Stimulated activated CD8-positive, alpha-beta memory T cell treated with anti-CD3 and anti-CD28 coated beads, Interleukin-12 subunit alpha, Interleukin-12 subunit beta, amount 100 ng/mL, for 1 hour (primary cell): ENCODE measurements at regions not wholly inside any gene's neighbourhood (a gene's known extent, or its start where the extent isn't known, plus 50 kb on each side); places are given as distances from the start of the nearest gene placed in this dataset.

Experiments
- DNase-seq: peaks from one replicate; pipeline ENCODE4 v3.0.0-alpha.2; 2020; ENCODE audit warnings: low read depth

DNA sequence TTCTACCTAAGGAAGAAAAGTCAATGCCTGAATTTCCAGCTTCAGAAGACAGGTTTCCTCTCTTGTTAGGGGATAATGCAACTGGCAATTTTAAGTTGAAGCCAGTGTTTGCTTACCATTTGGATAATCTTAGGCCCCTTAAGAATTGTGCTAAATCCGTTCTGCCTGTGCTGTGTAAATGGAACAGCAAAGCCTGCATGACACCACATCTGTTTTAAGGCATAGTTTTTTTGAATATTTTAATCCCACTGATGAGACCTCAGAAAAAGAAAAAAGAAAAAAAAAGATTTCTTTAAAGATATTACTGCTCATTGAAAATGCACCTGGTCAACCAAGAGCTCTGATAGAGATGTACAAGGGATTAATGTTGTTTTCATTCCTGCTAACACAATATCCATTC, 419.2 kb downstream of the SLITRK6 start:
- DNase-seq, result no peak

GRCh38 chr13:85379433-85379832, 419.8 kb downstream of the SLITRK6 start:
- no peak for DNase-seq

DNA sequence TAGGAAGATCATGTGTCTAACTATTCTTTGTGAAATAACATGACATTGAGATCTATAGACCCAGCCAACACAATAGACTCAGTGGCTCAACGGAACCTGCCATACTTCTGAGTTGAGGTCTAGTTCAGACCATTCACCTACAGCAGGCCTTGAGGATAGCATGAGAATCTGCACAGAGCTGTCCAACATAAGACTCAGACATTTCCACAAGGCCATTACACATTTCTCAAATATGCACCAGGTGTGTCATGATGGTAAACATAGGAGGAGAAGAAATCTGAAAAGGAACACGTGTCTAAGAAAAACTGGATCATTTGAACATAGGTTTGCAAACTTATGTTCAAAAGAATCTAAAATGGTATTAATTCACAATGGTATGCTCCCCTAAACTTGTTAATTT, 421.4 kb downstream of the SLITRK6 start:
- DNase-seq, result no peak

DNA sequence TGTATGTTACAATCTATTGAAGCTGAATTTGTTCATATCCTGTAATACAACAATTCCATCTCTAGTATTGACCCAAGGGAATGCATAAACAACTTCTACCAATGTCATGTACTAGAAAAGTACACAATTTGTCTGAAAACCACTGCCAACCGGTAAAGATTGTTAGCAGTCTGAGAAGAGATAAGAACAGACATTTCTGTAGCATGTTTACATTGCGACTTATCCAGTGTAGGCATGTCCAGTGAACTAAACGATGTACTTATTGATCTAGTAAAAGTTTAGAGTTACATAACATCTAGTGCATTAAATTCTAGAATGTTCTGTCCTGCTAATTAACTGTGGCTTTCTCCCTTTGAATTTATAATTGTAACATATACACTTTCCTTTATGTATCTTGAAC, 425.9 kb downstream of the SLITRK6 start:
- DNase-seq, result no peak

DNA sequence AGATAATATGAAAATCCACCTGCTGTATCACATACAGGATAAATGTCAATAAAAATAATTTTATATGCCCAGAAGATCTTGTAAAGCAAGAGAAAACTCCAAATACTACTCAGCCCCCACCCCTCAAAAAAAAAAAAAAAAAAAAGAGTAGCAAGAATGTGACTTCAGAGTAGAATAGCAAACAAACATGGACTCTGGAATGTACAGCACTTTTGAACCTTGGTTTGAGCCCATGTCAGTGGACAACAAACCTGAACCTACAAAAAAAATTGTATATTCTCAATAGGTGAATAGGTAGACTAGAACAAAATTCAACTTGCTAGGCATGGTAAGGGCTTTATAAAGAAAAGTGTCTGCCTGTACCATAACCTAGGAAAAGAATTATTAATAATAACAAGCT, 428.0 kb downstream of the SLITRK6 start:
- no peak for DNase-seq

DNA sequence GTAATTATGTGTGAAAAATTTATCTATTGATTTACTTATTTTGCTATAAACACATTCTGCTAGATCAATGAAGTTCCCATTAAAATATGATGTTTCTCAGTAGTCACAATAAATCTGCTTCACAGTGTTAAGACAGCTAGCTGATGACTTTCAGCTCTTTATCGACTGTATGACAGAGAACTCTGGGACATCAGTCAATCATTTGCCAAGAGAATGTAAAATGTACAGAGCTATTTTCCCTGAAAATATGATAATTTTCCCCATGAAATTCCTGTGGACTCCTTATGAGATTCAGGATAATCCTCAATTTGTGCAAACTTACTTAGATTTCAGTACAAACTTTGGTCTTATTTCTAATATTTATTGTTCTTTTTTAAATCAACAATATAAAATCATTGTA, 430.5 kb downstream of the SLITRK6 start:
- no peak for DNase-seq

GRCh38 chr13:85367887-85368286, 431.3 kb downstream of the SLITRK6 start:
- DNase-seq, result no peak

DNA sequence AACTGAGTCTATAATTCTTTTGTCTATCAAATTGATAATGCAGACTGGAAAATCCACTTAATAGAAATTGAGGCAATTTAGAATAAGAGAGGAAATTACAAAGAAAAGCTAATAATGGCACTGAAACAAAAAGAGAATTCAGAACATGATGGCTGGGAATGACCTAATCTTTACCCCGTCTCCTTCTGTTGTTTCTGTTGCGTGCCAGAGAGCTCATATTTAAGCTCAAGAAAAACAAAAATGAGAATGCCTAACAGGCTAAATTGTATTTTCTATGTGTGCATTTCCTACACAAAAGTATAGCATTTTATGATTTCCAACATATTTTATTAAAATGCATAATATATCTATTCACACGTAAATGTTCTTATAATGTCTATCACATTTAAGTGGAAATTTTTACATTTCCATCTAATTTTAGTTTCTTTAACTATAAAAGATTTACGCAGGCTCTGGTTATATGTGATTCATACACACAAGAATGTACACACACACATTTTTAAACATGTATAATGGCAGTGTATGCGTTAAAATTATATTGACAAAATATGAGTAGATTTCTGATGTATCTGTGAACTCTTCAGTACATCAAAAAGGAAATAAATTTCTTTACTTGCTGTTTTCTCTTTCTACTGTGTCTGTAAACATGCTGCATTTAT, 432.3 kb downstream of the SLITRK6 start:
- no peak for DNase-seq

GRCh38 chr13:85363504-85363903, 435.7 kb downstream of the SLITRK6 start:
- no peak for DNase-seq

DNA sequence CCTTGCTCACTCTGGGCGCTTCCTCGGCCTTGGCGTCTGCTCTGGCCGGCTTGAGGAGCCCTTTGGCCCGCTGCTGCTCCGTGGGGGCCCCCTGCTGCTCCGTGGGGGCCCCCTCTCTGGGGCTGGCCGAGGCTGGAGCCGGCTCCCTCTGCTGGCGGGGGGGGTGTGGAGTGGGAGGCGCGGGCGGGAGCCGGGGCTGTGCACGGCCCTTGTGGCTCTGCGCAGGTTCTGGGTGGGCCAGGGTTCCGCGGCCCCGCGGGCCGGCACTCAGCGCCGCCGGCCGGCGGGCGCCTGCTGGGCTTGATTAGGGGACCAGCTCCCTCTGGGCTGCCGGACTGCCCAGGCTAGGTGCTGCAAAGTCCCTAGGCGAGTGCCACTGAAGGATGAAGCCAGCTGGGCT, 436.2 kb downstream of the SLITRK6 start:
- DNase-seq, result no peak

GRCh38 chr13:85347251-85347650, 452.0 kb downstream of the SLITRK6 start:
- no peak for DNase-seq

DNA sequence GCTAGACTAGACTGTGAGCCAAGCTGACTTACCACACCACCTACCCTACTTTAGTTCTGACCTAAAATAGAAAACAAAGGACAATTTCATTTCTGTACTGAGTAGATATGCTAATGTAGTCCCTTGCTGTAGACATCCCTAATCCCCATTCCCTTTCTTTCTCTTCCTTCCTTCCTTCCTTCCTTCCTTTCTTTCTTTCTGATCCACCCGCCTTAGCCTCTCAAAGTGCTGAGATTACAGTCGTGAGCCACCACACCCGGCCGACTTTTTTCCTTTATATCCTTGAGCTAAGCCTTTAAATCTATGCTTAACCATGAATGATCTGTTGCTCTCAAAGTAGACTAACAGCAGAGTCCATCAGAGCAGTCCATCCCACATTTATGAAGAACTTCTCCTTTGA, 465.0 kb downstream of the SLITRK6 start:
- no peak for DNase-seq

GRCh38 chr13:85333506-85334020, 465.7 kb downstream of the SLITRK6 start:
- no peak for DNase-seq

GRCh38 chr13:85332615-85333014, 466.6 kb downstream of the SLITRK6 start:
- DNase-seq, result no peak

- DNase-seq, result no peak
These were observed 477.5 kb downstream of the SLITRK6 start for GRCh38 chr13:85321734-85322133.

GRCh38 chr13:85317781-85318180, 481.4 kb downstream of the SLITRK6 start:
- no peak for DNase-seq

GRCh38 chr13:85316506-85317025, 482.7 kb downstream of the SLITRK6 start:
- DNase-seq, result no peak

DNA sequence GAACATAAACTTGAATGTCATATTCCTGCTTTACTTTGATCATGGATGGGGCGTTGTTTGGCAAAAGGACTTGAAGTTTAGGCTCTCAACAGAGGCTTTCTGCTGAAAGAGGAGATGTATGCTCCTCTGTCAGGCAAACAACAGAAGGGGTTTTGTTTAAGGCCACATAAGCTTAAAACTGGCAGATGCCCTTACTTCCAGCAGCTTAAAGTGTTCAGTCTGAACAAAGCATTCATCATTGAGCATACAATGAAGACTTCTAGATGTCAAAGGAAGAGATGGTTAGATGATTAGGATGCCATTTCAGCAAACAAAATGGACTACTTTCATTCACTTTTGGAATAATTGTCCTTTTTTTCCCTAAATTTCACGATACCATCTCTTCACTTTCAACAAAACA, 484.5 kb downstream of the SLITRK6 start:
- DNase-seq, result no peak

DNA sequence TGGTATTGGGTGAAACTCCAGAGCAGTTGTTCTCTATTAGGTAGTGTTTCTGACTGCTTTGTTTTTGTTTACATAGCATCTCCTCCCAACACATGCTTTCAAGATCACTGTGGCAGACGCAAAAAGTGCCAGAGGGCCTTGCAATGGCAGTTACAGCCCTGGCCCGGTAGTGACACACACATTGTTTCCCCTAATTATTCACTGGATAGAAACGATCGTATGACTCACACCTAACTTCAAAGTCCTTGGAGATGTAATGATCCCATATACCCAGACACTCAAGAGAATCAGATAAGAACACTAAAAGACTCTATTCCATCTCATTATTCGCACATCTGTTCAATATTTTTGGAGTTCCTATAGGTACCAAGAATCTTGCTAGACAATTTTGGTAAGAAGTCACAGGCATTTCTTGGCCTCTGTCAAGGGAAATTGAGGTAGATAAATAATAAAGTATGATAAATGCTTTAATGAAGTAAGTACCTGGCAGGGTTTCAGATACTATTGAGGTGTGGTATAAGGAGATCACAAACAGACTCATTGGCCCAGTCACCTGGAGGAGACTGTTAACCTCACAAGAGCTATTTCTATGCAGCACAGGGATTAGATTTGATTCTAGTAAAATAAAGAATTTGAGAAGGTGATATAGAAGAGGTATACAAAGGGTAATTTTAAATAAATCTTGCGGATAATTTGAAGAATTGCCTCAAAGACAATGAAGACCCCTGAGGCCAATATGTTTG, 485.3 kb downstream of the SLITRK6 start:
- DNase-seq, result no peak

- no peak for DNase-seq
These were observed 487.1 kb downstream of the SLITRK6 start for GRCh38 chr13:85312071-85312470.

GRCh38 chr13:85303630-85304029, 495.6 kb downstream of the SLITRK6 start:
- DNase-seq, result no peak

DNA sequence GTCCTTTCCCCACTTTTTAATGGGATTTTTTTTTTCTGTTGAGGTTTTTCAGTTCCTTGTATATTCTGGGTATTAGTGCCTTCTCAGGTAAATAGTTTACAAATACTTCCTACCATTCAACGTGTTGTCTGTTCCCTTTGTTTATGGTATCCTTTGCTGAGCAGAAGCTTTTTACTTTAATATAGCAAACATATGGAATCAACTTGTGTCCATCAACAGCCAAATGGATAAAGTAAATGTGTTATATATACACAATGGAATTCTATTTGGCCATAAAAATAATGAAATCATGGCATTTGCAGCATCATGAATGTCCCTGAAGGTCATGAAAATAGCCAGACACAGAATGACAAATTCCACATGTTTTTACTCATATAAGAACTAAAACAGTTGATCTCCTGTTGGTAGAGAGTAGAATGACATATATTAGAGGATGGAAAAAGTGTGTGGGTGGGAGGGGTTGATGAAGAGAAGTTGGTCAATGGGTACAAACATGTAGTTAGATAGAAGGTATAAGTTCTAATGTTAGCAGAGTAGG, 500.8 kb downstream of the SLITRK6 start:
- no peak for DNase-seq

- no peak for DNase-seq
These were observed 510.5 kb downstream of the SLITRK6 start for GRCh38 chr13:85288698-85289097.
